Adrenal gland (tissue), 9 donors: ENCODE measurements at regions not wholly inside any gene's neighbourhood (a gene's known extent, or its start where the extent isn't known, plus 50 kb on each side); places are given as distances from the start of the nearest gene placed in this dataset.

Experiments
- DNase-seq, 7 donors: peaks; one replicate each; pipeline ENCODE4 v3.0.0-alpha.2; 2019 to 2020
- H3K27ac ChIP-seq, 5 donors: fragments of 200-600 bp; sonication (generic) in 4 of 5; 1 replicate in 3 of 5; 2 replicates in 2 of 5; pipeline versions ENCODE4 v1.5.1 to v1.8.0; 2016 to 2020; ENCODE audit warnings: mild to moderate bottlenecking in 1 of 5
- H3K27me3 ChIP-seq: fragments of 200-600 bp; 2 replicates; pipeline ENCODE4 v1.8.0; 2021
- H3K36me3 ChIP-seq, 2 donors: fragments of 200-600 bp; replicated peaks in 1 of 2; 1 replicate in 1 of 2; 2 replicates in 1 of 2; pipeline versions ENCODE4 v1.5.1 to v1.8.0; 2018 to 2022
- H3K4me1 ChIP-seq, 2 donors: fragments of 200-600 bp; replicated peaks in 1 of 2; 1 replicate in 1 of 2; 2 replicates in 1 of 2; pipeline versions ENCODE4 v1.5.1 to v1.8.0; 2018 to 2021
- H3K4me3 ChIP-seq, 4 donors: fragments of 200-600 bp; sonication (generic) in 3 of 4; one replicate each; pipeline ENCODE4 v1.5.1; 2016 to 2018
- H3K9me3 ChIP-seq, 3 donors: fragments of 200-600 bp; sonication (generic) in 1 of 3; replicated peaks in 1 of 3; 1 replicate in 2 of 3; 2 replicates in 1 of 3; pipeline versions ENCODE4 v1.5.1 to v1.8.0; 2016 to 2021
- CTCF ChIP-seq, 6 experiments: fragments of 450-650 bp in 4 of 6; fragments of 200-600 bp in 2 of 6; sonication (generic) in 1 of 6; IDR thresholded peaks; 1 replicate in 5 of 6; 2 replicates in 1 of 6; pipeline versions ENCODE4 v1.5.1 to v1.8.0; 2016 to 2021; ENCODE audit warnings: antibody characterized with exemption in 6 of 6, mild to moderate bottlenecking in 2 of 6, moderate library complexity in 1 of 6
- POLR2A ChIP-seq, 2 donors: fragments of 450-650 bp; IDR thresholded peaks; one replicate each; pipeline ENCODE4 v1.6.1; 2017; ENCODE audit warnings: antibody characterized with exemption in 2 of 2, mild to moderate bottlenecking in 2 of 2, moderate library complexity in 1 of 2
- WGBS, 4 donors: extraction: QIAGEN DNeasy Blood & Tissue Kit in 2 of 4; methylation state at CpG; one replicate each; pipeline versions ENCODE4 v1.1.5 to v1.1.7; 2013 to 2017; 5-methylcytosine and 5-hydroxymethylcytosine counted together
- intact Hi-C, 2 donors: fragments of 100-400 bp; cut with DNase I; formaldehyde crosslinking; loops; one replicate each; pipeline versions ENCODE4 v1.14.1 to v1.15.0; 2022 to 2023
- donor health status: healthy with polysubstance abuse.
- donor health status: Bipolar disorder and iron deficiency.
- donor health status: DM: yes; HTN: yes; CAD: no.
- donor health status: DM: no; HTN: no; CAD: no.
- donor health status: DM: no; HTN: no; CAD: no.

GRCh38 chr11:92642177-92642931 lies 327.1 kb upstream of the MTNR1B start:
- no peak for DNase-seq
- H3K36me3 ChIP-seq: no peaks in the 10 kb centered on the region
- no peak overlapping the region for H3K27ac ChIP-seq
- H3K9me3 ChIP-seq: no peaks in the 10 kb centered on the region
- intact Hi-C loops: no loop called here
- H3K27me3 ChIP-seq: no peaks in the 10 kb centered on the region
- TF ChIP-seq CTCF (IDR thresholded peaks at IDR 0.05) (no peak), POLR2A (IDR thresholded peaks at IDR 0.05) (no peak)
- no peak overlapping the region for H3K4me3 ChIP-seq
- H3K4me1 ChIP-seq: no peaks in the 10 kb centered on the region

- 39 to 86% (median 55%) methylated on average over 1 to 2 of the region's 2 CpGs for WGBS, 4 donors
- TF ChIP-seq CTCF (IDR thresholded peaks at IDR 0.05): no peak
- no peak for TF ChIP-seq POLR2A (IDR thresholded peaks at IDR 0.05)
These were observed 325.6 kb upstream of the MTNR1B start for GRCh38 chr11:92643827-92644226.

GRCh38 chr11:92644595-92645445 lies 324.6 kb upstream of the MTNR1B start:
- intact Hi-C loops: no loop called here
- no peaks in the 10 kb centered on the region for H3K9me3 ChIP-seq
- no peak for DNase-seq
- no peaks in the 10 kb centered on the region for H3K36me3 ChIP-seq
- H3K4me1 ChIP-seq: no peaks in the 10 kb centered on the region
- H3K27me3 ChIP-seq: no peaks in the 10 kb centered on the region
- TF ChIP-seq POLR2A (IDR thresholded peaks at IDR 0.05) (no peak), CTCF (IDR thresholded peaks at IDR 0.05) (no peak)
- H3K4me3 ChIP-seq: no peak overlapping the region
- 83 to 89% (median 85%) methylated on average over 8 to 10 of the region's 10 CpGs for WGBS, 4 donors
- H3K27ac ChIP-seq: no peak overlapping the region

More at GRCh38 chr11:92643827-92644226, 325.6 kb upstream of the MTNR1B start:
- no peaks in the 10 kb centered on the region for H3K4me1 ChIP-seq
- H3K27me3 ChIP-seq: no peaks in the 10 kb centered on the region
- H3K36me3 ChIP-seq: no peaks in the 10 kb centered on the region
- no peak for DNase-seq
- intact Hi-C loops: no loop called here
- H3K27ac ChIP-seq: no peak overlapping the region
- H3K9me3 ChIP-seq: no peaks in the 10 kb centered on the region
- no peak overlapping the region for H3K4me3 ChIP-seq

- DNase-seq: no peak
- H3K4me1 ChIP-seq: no peaks in the 10 kb centered on the region
These were observed 318.3 kb upstream of the MTNR1B start for GRCh38 chr11:92651159-92651558.

More at GRCh38 chr11:92651159-92651558, 318.3 kb upstream of the MTNR1B start:
- intact Hi-C loops: no loop called here
- 54 to 79% (median 76%) methylated on average over 2 of the region's 2 CpGs for WGBS, 4 donors
- H3K27ac ChIP-seq: no peak overlapping the region
- no peak for TF ChIP-seq CTCF (IDR thresholded peaks at IDR 0.05)
- TF ChIP-seq POLR2A (IDR thresholded peaks at IDR 0.05): no peak
- no peaks in the 10 kb centered on the region for H3K27me3 ChIP-seq
- no peaks in the 10 kb centered on the region for H3K9me3 ChIP-seq
- H3K36me3 ChIP-seq: no peaks in the 10 kb centered on the region
- no peak overlapping the region for H3K4me3 ChIP-seq
